Breast epithelium (tissue), 4 donors: ENCODE measurements at regions not wholly inside any gene's neighbourhood (a gene's known extent, or its start where the extent isn't known, plus 50 kb on each side); places are given as distances from the start of the nearest gene placed in this dataset.

Experiments
- DNase-seq, 2 donors: peaks; one replicate each; pipeline ENCODE4 v3.0.0-alpha.2; 2019; ENCODE audit warnings: low spot score in 2 of 2
- H3K27ac ChIP-seq, 2 donors: fragments of 200-600 bp; sonication (generic) in 1 of 2; one replicate each; pipeline ENCODE4 v1.5.1; 2016 to 2019; ENCODE audit warnings: mild to moderate bottlenecking in 1 of 2
- H3K27me3 ChIP-seq, 2 donors: fragments of 200-600 bp; sonication (generic) in 1 of 2; one replicate each; pipeline versions ENCODE4 v1.5.1 to v1.6.0; 2017 to 2019; ENCODE audit warnings: control low read depth in 1 of 2, mild to moderate bottlenecking in 1 of 2
- H3K36me3 ChIP-seq: fragments of 200-600 bp; one replicate; pipeline ENCODE4 v1.5.1; 2019
- H3K4me1 ChIP-seq, 2 donors: fragments of 200-600 bp; sonication (generic); one replicate each; pipeline ENCODE4 v1.5.1; 2016 to 2019; ENCODE audit warnings: control low read depth in 1 of 2
- H3K4me3 ChIP-seq, 3 donors: fragments of 200-600 bp; sonication (generic); 1 replicate in 2 of 3; 2 replicates in 1 of 3; pipeline ENCODE4 v1.5.1; 2016 to 2019; ENCODE audit warnings: mild to moderate bottlenecking in 3 of 3, moderate library complexity in 2 of 3
- H3K9me3 ChIP-seq, 2 donors: fragments of 200-600 bp; sonication (generic) in 1 of 2; one replicate each; pipeline ENCODE4 v1.5.1; 2016 to 2019; ENCODE audit warnings: control low read depth in 1 of 2
- CTCF ChIP-seq, 3 donors: fragments of 450-650 bp; IDR thresholded peaks; one replicate each; pipeline ENCODE4 v1.5.1; 2016 to 2017; ENCODE audit warnings: antibody characterized with exemption in 3 of 3, mild to moderate bottlenecking in 3 of 3, moderate library complexity in 3 of 3
- POLR2A ChIP-seq: fragments of 450-650 bp; IDR thresholded peaks from one replicate; pipeline ENCODE4 v1.6.1; 2016; ENCODE audit warnings: antibody characterized with exemption, mild to moderate bottlenecking, moderate library complexity
- POLR2AphosphoS5 ChIP-seq, 3 donors: sonication (generic); formaldehyde crosslinking; IDR thresholded peaks; one replicate each; pipeline ENCODE4 v1.6.1; 2017; ENCODE audit warnings: antibody characterized with exemption in 3 of 3
- intact Hi-C: fragments of 100-400 bp; cut with DNase I; formaldehyde crosslinking; loops from one replicate; pipeline ENCODE4 v1.15.1; 2023; ENCODE audit warnings: low total_unique reads

GRCh38 chr1:219676012-219676765, 63.3 kb upstream of the ZC3H11B start:
- Histone ChIP-seq H3K27ac (no peak overlapping the region), H3K36me3 (no peaks in the 10 kb centered on the region), H3K27me3 (no peaks in the 10 kb centered on the region), H3K4me3 (no peak overlapping the region), H3K4me1 (no peaks in the 10 kb centered on the region), H3K9me3 (no peaks in the 10 kb centered on the region)
- TF ChIP-seq POLR2AphosphoS5 (IDR thresholded peaks at IDR 0.05) (no peak), POLR2A (no peak), CTCF (IDR thresholded peaks at IDR 0.05) (no peak)
- intact Hi-C loops: no loop called here
- DNase-seq: no peak

- no peak overlapping the region for H3K27ac ChIP-seq
- H3K4me1 ChIP-seq: no peaks in the 10 kb centered on the region
- H3K9me3 ChIP-seq: no peaks in the 10 kb centered on the region
- no peak overlapping the region for H3K4me3 ChIP-seq
- H3K36me3 ChIP-seq: no peaks in the 10 kb centered on the region
- intact Hi-C loops: no loop called here
- DNase-seq: no peak
- no peaks in the 10 kb centered on the region for H3K27me3 ChIP-seq
- no peak for TF ChIP-seq POLR2A
- TF ChIP-seq CTCF (IDR thresholded peaks at IDR 0.05): no peak
- TF ChIP-seq POLR2AphosphoS5 (IDR thresholded peaks at IDR 0.05): no peak
Measured at GRCh38 chr1:219670426-219671149, 57.7 kb upstream of the ZC3H11B start.

GRCh38 chr1:219669556-219669955, 56.7 kb upstream of the ZC3H11B start:
- H3K4me1 ChIP-seq: no peaks in the 10 kb centered on the region
- no peak overlapping the region for H3K27ac ChIP-seq
- no peak for DNase-seq
- H3K36me3 ChIP-seq: no peaks in the 10 kb centered on the region
- no peak overlapping the region for H3K4me3 ChIP-seq
- H3K9me3 ChIP-seq: no peaks in the 10 kb centered on the region
- intact Hi-C loops: no loop called here
- H3K27me3 ChIP-seq: no peaks in the 10 kb centered on the region
- TF ChIP-seq CTCF (IDR thresholded peaks at IDR 0.05): no peak
- TF ChIP-seq POLR2AphosphoS5 (IDR thresholded peaks at IDR 0.05): no peak

- TF ChIP-seq POLR2AphosphoS5 (IDR thresholded peaks at IDR 0.05): no peak
- no peak for TF ChIP-seq CTCF (IDR thresholded peaks at IDR 0.05)
- TF ChIP-seq POLR2A: no peak
- no peak overlapping the region for H3K4me3 ChIP-seq
- intact Hi-C loops: no loop called here
- H3K4me1 ChIP-seq: no peaks in the 10 kb centered on the region
- no peak for DNase-seq
- no peaks in the 10 kb centered on the region for H3K36me3 ChIP-seq
- no peaks in the 10 kb centered on the region for H3K27me3 ChIP-seq
- no peak overlapping the region for H3K27ac ChIP-seq
- no peaks in the 10 kb centered on the region for H3K9me3 ChIP-seq
Measured at GRCh38 chr1:219669042-219669441, 56.1 kb upstream of the ZC3H11B start.

- no peaks in the 10 kb centered on the region for H3K36me3 ChIP-seq
- no peak for DNase-seq
- no peaks in the 10 kb centered on the region for H3K9me3 ChIP-seq
- TF ChIP-seq POLR2A: no peak
- TF ChIP-seq CTCF (IDR thresholded peaks at IDR 0.05): no peak
- no peak for TF ChIP-seq POLR2AphosphoS5 (IDR thresholded peaks at IDR 0.05)
- intact Hi-C loops: no loop called here
- H3K4me3 ChIP-seq: no peak overlapping the region
- no peaks in the 10 kb centered on the region for H3K4me1 ChIP-seq
- no peak overlapping the region for H3K27ac ChIP-seq
- H3K27me3 ChIP-seq: no peaks in the 10 kb centered on the region
Measured at GRCh38 chr1:219668446-219668845, 55.5 kb upstream of the ZC3H11B start.
